Upper lobe of left lung (tissue), 6 donors: ENCODE measurements at regions not wholly inside any gene's neighbourhood (a gene's known extent, or its start where the extent isn't known, plus 50 kb on each side); places are given as distances from the start of the nearest gene placed in this dataset.

Source experiments
- ATAC-seq, 2 donors: fragments of 200-7000 bp; cut with Tn5 transposase; one replicate each; pipeline ENCODE4 v1.9.1; 2022; ENCODE audit warnings: mild to moderate bottlenecking in 2 of 2, moderate library complexity in 2 of 2; ENCODE audit not compliant: low FRiP score in 2 of 2
- DNase-seq, 2 donors: peaks; one replicate each; pipeline ENCODE4 v3.0.0-alpha.2; 2019 to 2020
- H3K27ac ChIP-seq, 4 donors: fragments of 200-600 bp; sonication (generic); one replicate each; pipeline ENCODE4 v1.5.1; 2016 to 2019
- H3K27me3 ChIP-seq, 4 donors: fragments of 200-600 bp; sonication (generic); one replicate each; pipeline ENCODE4 v1.5.1; 2017 to 2019
- H3K36me3 ChIP-seq, 4 donors: fragments of 200-600 bp; sonication (generic); one replicate each; pipeline ENCODE4 v1.5.1; 2016 to 2019
- H3K4me1 ChIP-seq, 4 donors: fragments of 200-600 bp; sonication (generic); one replicate each; pipeline ENCODE4 v1.5.1; 2018 to 2019
- H3K4me3 ChIP-seq, 4 donors: fragments of 200-600 bp; sonication (generic); one replicate each; pipeline ENCODE4 v1.5.1; 2017 to 2019; ENCODE audit warnings: mild to moderate bottlenecking in 2 of 4, moderate library complexity in 1 of 4
- H3K9me3 ChIP-seq, 4 donors: fragments of 200-600 bp; sonication (generic); one replicate each; pipeline ENCODE4 v1.5.1; 2018 to 2019
- CTCF ChIP-seq, 6 experiments: fragments of 450-650 bp in 4 of 6; fragments of 200-600 bp in 2 of 6; sonication (generic) in 2 of 6; IDR thresholded peaks; one replicate each; pipeline ENCODE4 v1.5.1; 2016 to 2019; ENCODE audit warnings: antibody characterized with exemption in 6 of 6
- EP300 ChIP-seq, 4 donors: sonication (generic); formaldehyde crosslinking; IDR thresholded peaks; one replicate each; pipeline ENCODE4 v1.5.1; 2017; ENCODE audit warnings: antibody characterized with exemption in 4 of 4, control low read depth in 2 of 4
- POLR2A ChIP-seq, 4 donors: fragments of 450-650 bp; IDR thresholded peaks; one replicate each; pipeline ENCODE4 v1.5.1; 2016 to 2017; ENCODE audit warnings: antibody characterized with exemption in 4 of 4, mild to moderate bottlenecking in 2 of 4
- POLR2AphosphoS5 ChIP-seq, 2 donors: sonication (generic); formaldehyde crosslinking; IDR thresholded peaks; one replicate each; pipeline ENCODE4 v1.5.1; 2017; ENCODE audit warnings: antibody characterized with exemption in 2 of 2
- WGBS, 2 donors: methylation state at CpG; one replicate each; pipeline ENCODE4 v1.1.5; 2017 to 2018; 5-methylcytosine and 5-hydroxymethylcytosine counted together
- donor health status: DM: no; HTN: no; CAD: no; lungs with moderate emphysema.
- donor health status: DM: no; HTN: yes; CAD: no; lungs with severe emphysema.

GRCh38 chr1:233513431-233513830 lies 100.5 kb upstream of the KCNK1 start:
- no peaks in the 10 kb centered on the region for H3K4me1 ChIP-seq
- no peak for TF ChIP-seq POLR2A (IDR thresholded peaks at IDR 0.05)
- no peak for TF ChIP-seq CTCF (IDR thresholded peaks at IDR 0.05)
- TF ChIP-seq EP300 (IDR thresholded peaks at IDR 0.05): no peak
- no peak for TF ChIP-seq POLR2AphosphoS5 (IDR thresholded peaks at IDR 0.05)
- H3K36me3 ChIP-seq: no peaks in the 10 kb centered on the region
- no peak overlapping the region for H3K27ac ChIP-seq
- ATAC-seq (no peak), DNase-seq (no peak)
- no peak overlapping the region for H3K4me3 ChIP-seq
- no peaks in the 10 kb centered on the region for H3K9me3 ChIP-seq
- H3K27me3 ChIP-seq: no peaks in the 10 kb centered on the region

- no peak overlapping the region for H3K4me3 ChIP-seq
- no peaks in the 10 kb centered on the region for H3K36me3 ChIP-seq
- ATAC-seq (peak; percentile 19 to 25), DNase-seq (peak in 1 of 2 donors; percentile 69)
- H3K27me3 ChIP-seq: no peaks in the 10 kb centered on the region
- H3K27ac ChIP-seq: no peak overlapping the region
- 84 to 95% methylated on average over 4 to 17 of the region's 21 CpGs for WGBS, 2 donors
- H3K4me1 ChIP-seq: no peaks in the 10 kb centered on the region
- H3K9me3 ChIP-seq: no peaks in the 10 kb centered on the region
- TF ChIP-seq POLR2A (IDR thresholded peaks at IDR 0.05) (no peak), EP300 (IDR thresholded peaks at IDR 0.05) (no peak), CTCF (IDR thresholded peaks at IDR 0.05) (no peak), POLR2AphosphoS5 (IDR thresholded peaks at IDR 0.05) (no peak)
Measured at GRCh38 chr1:233514946-233515391, 98.9 kb upstream of the KCNK1 start.

GRCh38 chr1:233516732-233517131 lies 97.2 kb upstream of the KCNK1 start:
- H3K4me1 ChIP-seq: no peaks in the 10 kb centered on the region
- no peaks in the 10 kb centered on the region for H3K9me3 ChIP-seq
- H3K4me3 ChIP-seq: no peak overlapping the region
- no peak overlapping the region for H3K27ac ChIP-seq
- TF ChIP-seq POLR2AphosphoS5 (IDR thresholded peaks at IDR 0.05) (no peak), CTCF (IDR thresholded peaks at IDR 0.05) (no peak), POLR2A (IDR thresholded peaks at IDR 0.05) (no peak), EP300 (IDR thresholded peaks at IDR 0.05) (no peak)
- ATAC-seq (no peak), DNase-seq (peak in 1 of 2 donors; percentile 56)
- 77 to 79% methylated on average over 7 to 9 of the region's 9 CpGs for whole genome bisulfite sequencing, 2 donors
- H3K27me3 ChIP-seq: no peaks in the 10 kb centered on the region
- H3K36me3 ChIP-seq: no peaks in the 10 kb centered on the region

GRCh38 chr1:233518344-233518743 lies 95.6 kb upstream of the KCNK1 start:
- no peaks in the 10 kb centered on the region for H3K4me1 ChIP-seq
- no peaks in the 10 kb centered on the region for H3K36me3 ChIP-seq
- no peak overlapping the region for H3K27ac ChIP-seq
- ATAC-seq (no peak), DNase-seq (no peak)
- H3K9me3 ChIP-seq: no peaks in the 10 kb centered on the region
- no peaks in the 10 kb centered on the region for H3K27me3 ChIP-seq
- 60% methylated on average over 3 of the region's 3 CpGs for WGBS, 2 donors
- no peak for TF ChIP-seq POLR2A (IDR thresholded peaks at IDR 0.05)
- TF ChIP-seq CTCF (IDR thresholded peaks at IDR 0.05): peak in 4 of 6 experiments; percentile 28 to 42 (median 33)
- no peak overlapping the region for H3K4me3 ChIP-seq

- Histone ChIP-seq H3K9me3 (no peaks in the 10 kb centered on the region), H3K27ac (no peak overlapping the region), H3K36me3 (no peaks in the 10 kb centered on the region), H3K27me3 (no peaks in the 10 kb centered on the region), H3K4me3 (no peak overlapping the region), H3K4me1 (no peaks in the 10 kb centered on the region)
- TF ChIP-seq POLR2AphosphoS5 (IDR thresholded peaks at IDR 0.05) (no peak), EP300 (IDR thresholded peaks at IDR 0.05) (no peak), CTCF (IDR thresholded peaks at IDR 0.05) (no peak), POLR2A (IDR thresholded peaks at IDR 0.05) (no peak)
- WGBS, 2 donors: 68 to 76% methylated on average over 8 of the region's 8 CpGs
- DNase-seq (no peak), ATAC-seq (no peak)
Measured at GRCh38 chr1:233520261-233521191, 93.4 kb upstream of the KCNK1 start.
